Neural progenitor cell (in vitro differentiated cells): ENCODE measurements at regions not wholly inside any gene's neighbourhood (a gene's known extent, or its start where the extent isn't known, plus 50 kb on each side); places are given as distances from the start of the nearest gene placed in this dataset.

Source experiments
- DNase-seq: peaks from one replicate; pipeline ENCODE4 v3.0.0-alpha.2; 2016; ENCODE audit warnings: low spot score
- H2AFZ ChIP-seq: fragments of 200-600 bp; sonication (generic); replicated peaks from 2 replicates; pipeline ENCODE4 v1.6.1; 2016; ENCODE audit warnings: antibody characterized with exemption
- H3F3A ChIP-seq: fragments of 200-600 bp; sonication (generic); 2 replicates; pipeline ENCODE4 v1.6.1; 2016; ENCODE audit warnings: antibody characterized with exemption, low read depth
- H3K27ac ChIP-seq: fragments of 200-600 bp; sonication (generic); 2 replicates; pipeline ENCODE4 v1.5.1; 2016; ENCODE audit warnings: mild to moderate bottlenecking
- H3K27me3 ChIP-seq: fragments of 200-600 bp; sonication (generic); 2 replicates; pipeline ENCODE4 v1.6.1; 2016; ENCODE audit warnings: mild to moderate bottlenecking, moderate library complexity
- H3K36me3 ChIP-seq: fragments of 200-600 bp; sonication (generic); 2 replicates; pipeline ENCODE4 v1.5.1; 2016
- H3K4me1 ChIP-seq: fragments of 200-600 bp; sonication (generic); 2 replicates; pipeline ENCODE4 v1.6.1; 2016; ENCODE audit warnings: mixed run types
- H3K4me2 ChIP-seq: fragments of 200-600 bp; sonication (generic); 2 replicates; pipeline ENCODE4 v1.6.1; 2016
- H3K4me3 ChIP-seq: fragments of 200-600 bp; sonication (generic); 2 replicates; pipeline ENCODE4 v1.5.1; 2016
- H3K79me2 ChIP-seq: fragments of 200-600 bp; sonication (generic); 2 replicates; pipeline ENCODE4 v1.6.1; 2016; ENCODE audit warnings: low read depth
- H3K9ac ChIP-seq: fragments of 200-600 bp; sonication (generic); 2 replicates; pipeline ENCODE4 v1.6.1; 2016
- H3K9me3 ChIP-seq: fragments of 200-600 bp; sonication (generic); 2 replicates; pipeline ENCODE4 v1.5.1; 2016; ENCODE audit warnings: low read depth
- H4K20me1 ChIP-seq: fragments of 200-600 bp; sonication (generic); 2 replicates; pipeline ENCODE4 v1.6.1; 2016; ENCODE audit warnings: low read depth
- H3K27ac Mint-ChIP-seq: 3 replicates; pipeline ENCODE4 v1.8.0; 2021; ENCODE audit warnings: mixed read lengths
- H3K27me3 Mint-ChIP-seq: 2 replicates; pipeline ENCODE4 v1.8.0; 2022; ENCODE audit warnings: low read depth, mild to moderate bottlenecking, inconsistent platforms, moderate library complexity, mixed read lengths; ENCODE audit not compliant: insufficient read depth
- H3K36me3 Mint-ChIP-seq: 3 replicates; pipeline ENCODE4 v1.8.0; 2021; ENCODE audit warnings: mixed read lengths
- H3K4me1 Mint-ChIP-seq: 3 replicates; pipeline ENCODE4 v1.8.0; 2021; ENCODE audit warnings: mixed read lengths
- H3K4me3 Mint-ChIP-seq: 3 replicates; pipeline ENCODE4 v1.8.0; 2021; ENCODE audit warnings: mild to moderate bottlenecking, moderate library complexity, mixed read lengths
- H3K9me3 Mint-ChIP-seq: 3 replicates; pipeline ENCODE4 v1.8.0; 2020; ENCODE audit warnings: mixed read lengths
- CTCF ChIP-seq: fragments of 200-600 bp; sonication (generic); IDR thresholded peaks from 2 replicates; pipeline ENCODE4 v1.5.1; 2017; ENCODE audit warnings: antibody characterized with exemption, mild to moderate bottlenecking
- EZH2 ChIP-seq: fragments of 200-600 bp; sonication (generic); IDR thresholded peaks from 2 replicates; pipeline ENCODE4 v1.6.1; 2017; ENCODE audit warnings: antibody characterized with exemption, mild to moderate bottlenecking, moderate library complexity
- EZH2phosphoT487 ChIP-seq: fragments of 200-600 bp; sonication (generic); IDR thresholded peaks from 2 replicates; pipeline ENCODE4 v1.6.1; 2017; ENCODE audit warnings: antibody characterized with exemption

GRCh38 chr7:16040346-16040745 lies 353.9 kb upstream of the MEOX2 start:
- TF ChIP-seq EZH2phosphoT487 (no peak), CTCF (no peak), EZH2 (no peak)
- Mint-ChIP-seq H3K4me1 (peaks cover 8% of the 10 kb centered on the region), H3K9me3 (no peaks in the 10 kb centered on the region), H3K4me3 (no peak overlapping the region), H3K27ac (peak overlapping the region; percentile 26), H3K36me3 (no peaks in the 10 kb centered on the region), H3K27me3 (no peaks in the 10 kb centered on the region)
- Histone ChIP-seq H3K9me3 (no peaks in the 10 kb centered on the region), H3K36me3 (no peaks in the 10 kb centered on the region), H3F3A (peaks cover 7% of the 10 kb centered on the region), H3K9ac (no peak overlapping the region), H3K27me3 (no peaks in the 10 kb centered on the region), H4K20me1 (no peaks in the 10 kb centered on the region), H3K4me2 (peak overlapping the region; percentile 38), H3K4me3 (no peak overlapping the region), H3K27ac (peak overlapping the region; percentile 31), H2AFZ (peak overlapping the region; percentile 68), H3K4me1 (peaks cover 12% of the 10 kb centered on the region), H3K79me2 (no peaks in the 10 kb centered on the region)
- peak; percentile 50 for DNase-seq

GRCh38 chr7:16038906-16039305 lies 352.4 kb upstream of the MEOX2 start:
- no peak for DNase-seq
- Histone ChIP-seq H3K9ac (no peak overlapping the region), H3K9me3 (no peaks in the 10 kb centered on the region), H3K27me3 (no peaks in the 10 kb centered on the region), H3K36me3 (no peaks in the 10 kb centered on the region), H3K4me3 (no peak overlapping the region), H3K27ac (no peak overlapping the region), H3K4me1 (peaks cover 12% of the 10 kb centered on the region), H3K79me2 (no peaks in the 10 kb centered on the region), H3F3A (peaks cover 7% of the 10 kb centered on the region), H2AFZ (no peak overlapping the region), H3K4me2 (no peak overlapping the region), H4K20me1 (no peaks in the 10 kb centered on the region)
- TF ChIP-seq EZH2phosphoT487 = no peak
- no peak for TF ChIP-seq CTCF
- no peak for TF ChIP-seq EZH2
- Mint-ChIP-seq H3K27ac (no peak overlapping the region), H3K4me1 (peaks cover 8% of the 10 kb centered on the region), H3K27me3 (no peaks in the 10 kb centered on the region), H3K4me3 (no peak overlapping the region), H3K36me3 (no peaks in the 10 kb centered on the region), H3K9me3 (no peaks in the 10 kb centered on the region)

GRCh38 chr7:16035392-16035791 lies 348.9 kb upstream of the MEOX2 start:
- no peak overlapping the region for H3K27ac ChIP-seq
- no peak for DNase-seq
- H4K20me1 ChIP-seq = no peaks in the 10 kb centered on the region
- H3K36me3 ChIP-seq = no peaks in the 10 kb centered on the region
- no peak overlapping the region for H2AFZ ChIP-seq
- no peaks in the 10 kb centered on the region for H3K79me2 ChIP-seq
- peaks cover 2% of the 10 kb centered on the region for H3K4me1 Mint-ChIP-seq
- no peaks in the 10 kb centered on the region for H3K9me3 Mint-ChIP-seq
- H3K4me1 ChIP-seq = peaks cover 11% of the 10 kb centered on the region
- no peak overlapping the region for H3K9ac ChIP-seq
- H3K9me3 ChIP-seq = no peaks in the 10 kb centered on the region
- TF ChIP-seq EZH2phosphoT487 (no peak), CTCF (no peak), EZH2 (no peak)
- H3K4me3 Mint-ChIP-seq = no peak overlapping the region
- H3K27ac Mint-ChIP-seq = no peak overlapping the region
- no peaks in the 10 kb centered on the region for H3K27me3 Mint-ChIP-seq
- H3K36me3 Mint-ChIP-seq = no peaks in the 10 kb centered on the region
- no peaks in the 10 kb centered on the region for H3K27me3 ChIP-seq
- H3K4me3 ChIP-seq = no peak overlapping the region
- peaks cover 3% of the 10 kb centered on the region for H3F3A ChIP-seq
- no peak overlapping the region for H3K4me2 ChIP-seq
